GM12873 (cell line): ENCODE measurements at regions not wholly inside any gene's neighbourhood (a gene's known extent, or its start where the extent isn't known, plus 50 kb on each side); places are given as distances from the start of the nearest gene placed in this dataset.

Experiments used
- CTCF ChIP-seq: IDR thresholded peaks from 2 replicates; pipeline ENCODE4 v1.5.1; 2012; ENCODE audit warnings: low read depth, mild to moderate bottlenecking, moderate library complexity, low read length, control low read depth; ENCODE audit not compliant: insufficient read depth; ENCODE audit errors: missing control alignments

GRCh38 chr3:178288074-178288473 lies 248.2 kb upstream of the KCNMB2 start:
- no peak for TF ChIP-seq CTCF

GRCh38 chr3:178289544-178290160 lies 246.6 kb upstream of the KCNMB2 start:
- TF ChIP-seq CTCF, result no peak

GRCh38 chr3:178291574-178292370 lies 244.5 kb upstream of the KCNMB2 start:
- no peak for TF ChIP-seq CTCF

- TF ChIP-seq CTCF, result no peak
These were observed 240.8 kb upstream of the KCNMB2 start for GRCh38 chr3:178295292-178295912.

- no peak for TF ChIP-seq CTCF
These were observed 239.0 kb upstream of the KCNMB2 start for GRCh38 chr3:178297199-178297598.

GRCh38 chr3:178297740-178298139 lies 238.5 kb upstream of the KCNMB2 start:
- TF ChIP-seq CTCF, result no peak

- no peak for TF ChIP-seq CTCF
These were observed 235.7 kb upstream of the KCNMB2 start for GRCh38 chr3:178300441-178300959.
